Tibial nerve (tissue), 4 donors: ENCODE measurements at regions not wholly inside any gene's neighbourhood (a gene's known extent, or its start where the extent isn't known, plus 50 kb on each side); places are given as distances from the start of the nearest gene placed in this dataset.

Source experiments
- DNase-seq, 2 donors: peaks; one replicate each; pipeline ENCODE4 v3.0.0-alpha.2; 2019; ENCODE audit warnings: low spot score in 2 of 2
- H3K27ac ChIP-seq, 4 donors: fragments of 200-600 bp; sonication (generic) in 3 of 4; one replicate each; pipeline ENCODE4 v1.5.1; 2017 to 2019; ENCODE audit warnings: mild to moderate bottlenecking in 1 of 4
- H3K27me3 ChIP-seq, 2 donors: fragments of 200-600 bp; sonication (generic) in 1 of 2; one replicate each; pipeline versions ENCODE4 v1.5.1 to v1.6.0; 2017 to 2019
- H3K36me3 ChIP-seq, 3 donors: fragments of 200-600 bp; sonication (generic); one replicate each; pipeline ENCODE4 v1.5.1; 2018 to 2019
- H3K4me1 ChIP-seq, 4 donors: fragments of 200-600 bp; sonication (generic) in 3 of 4; one replicate each; pipeline ENCODE4 v1.5.1; 2017 to 2019
- H3K4me3 ChIP-seq, 4 donors: fragments of 200-600 bp; sonication (generic) in 3 of 4; one replicate each; pipeline ENCODE4 v1.5.1; 2017 to 2019; ENCODE audit warnings: mild to moderate bottlenecking in 1 of 4, moderate library complexity in 1 of 4
- H3K9me3 ChIP-seq, 4 donors: fragments of 200-600 bp; sonication (generic) in 3 of 4; one replicate each; pipeline ENCODE4 v1.5.1; 2017 to 2019
- CTCF ChIP-seq, 5 experiments: fragments of 200-600 bp in 3 of 5; fragments of 450-650 bp in 2 of 5; sonication (generic) in 3 of 5; IDR thresholded peaks; one replicate each; pipeline ENCODE4 v1.5.1; 2016 to 2019; ENCODE audit warnings: antibody characterized with exemption in 5 of 5, mild to moderate bottlenecking in 3 of 5, moderate library complexity in 2 of 5
- EP300 ChIP-seq, 2 donors: sonication (generic); formaldehyde crosslinking; IDR thresholded peaks; one replicate each; pipeline ENCODE4 v1.6.1; 2017; ENCODE audit warnings: antibody characterized with exemption in 2 of 2, mild to moderate bottlenecking in 1 of 2
- POLR2A ChIP-seq, 2 donors: fragments of 450-650 bp; IDR thresholded peaks; one replicate each; pipeline ENCODE4 v1.6.1; 2017; ENCODE audit warnings: antibody characterized with exemption in 2 of 2, mild to moderate bottlenecking in 2 of 2, moderate library complexity in 2 of 2
- WGBS, 2 donors: methylation state at CpG; one replicate each; pipeline ENCODE4 v1.1.5; 2018; 5-methylcytosine and 5-hydroxymethylcytosine counted together

DNA sequence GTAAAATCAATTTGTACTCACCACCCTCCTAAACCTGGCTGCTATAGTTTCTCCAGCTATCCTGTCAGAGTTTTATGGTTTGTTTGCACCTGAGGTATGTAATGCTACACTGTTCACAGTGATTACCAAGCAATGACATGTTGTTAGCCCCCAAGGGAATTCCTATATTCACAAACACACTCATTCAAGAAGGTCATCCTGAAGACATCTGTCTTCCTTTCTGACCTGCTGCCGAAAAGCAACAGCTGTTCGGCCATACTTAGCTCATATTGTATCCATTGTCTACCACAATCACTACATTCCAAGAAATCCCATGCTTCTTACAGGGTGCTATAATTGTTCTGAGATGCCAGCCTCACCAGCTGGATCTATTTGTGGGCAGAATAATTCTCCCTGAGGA, 160.1 kb upstream of the GYPA start:
- no peaks in the 10 kb centered on the region for H3K4me1 ChIP-seq
- H3K27me3 ChIP-seq: no peaks in the 10 kb centered on the region
- no peak for DNase-seq
- no peaks in the 10 kb centered on the region for H3K9me3 ChIP-seq
- H3K4me3 ChIP-seq: no peak overlapping the region
- no peak overlapping the region for H3K27ac ChIP-seq
- H3K36me3 ChIP-seq: no peaks in the 10 kb centered on the region
- WGBS, 2 donors: 69 to 75% methylated on average over 2 of the region's 2 CpGs
- TF ChIP-seq CTCF (IDR thresholded peaks at IDR 0.05) (no peak), POLR2A (IDR thresholded peaks at IDR 0.05) (no peak), EP300 (IDR thresholded peaks at IDR 0.05) (no peak)

- no peaks in the 10 kb centered on the region for H3K27me3 ChIP-seq
- H3K4me1 ChIP-seq: no peaks in the 10 kb centered on the region
- H3K4me3 ChIP-seq: no peak overlapping the region
- 82 to 83% methylated on average over 7 of the region's 7 CpGs for WGBS, 2 donors
- no peaks in the 10 kb centered on the region for H3K9me3 ChIP-seq
- DNase-seq: no peak
- H3K27ac ChIP-seq: no peak overlapping the region
- TF ChIP-seq EP300 (IDR thresholded peaks at IDR 0.05) (no peak), POLR2A (IDR thresholded peaks at IDR 0.05) (no peak), CTCF (IDR thresholded peaks at IDR 0.05) (no peak)
- no peaks in the 10 kb centered on the region for H3K36me3 ChIP-seq
Observed at GRCh38 chr4:144302704-144303536, 162.4 kb upstream of the GYPA start.

- WGBS, 2 donors: 70 to 85% methylated on average over 2 of the region's 2 CpGs
- H3K9me3 ChIP-seq: peaks cover 0 to 4% (median 0%) of the 10 kb centered on the region in 4 donors
- H3K27me3 ChIP-seq: no peaks in the 10 kb centered on the region
- no peak overlapping the region for H3K27ac ChIP-seq
- H3K36me3 ChIP-seq: no peaks in the 10 kb centered on the region
- H3K4me3 ChIP-seq: no peak overlapping the region
- TF ChIP-seq POLR2A (IDR thresholded peaks at IDR 0.05): no peak
- no peak for TF ChIP-seq EP300 (IDR thresholded peaks at IDR 0.05)
- no peak for TF ChIP-seq CTCF (IDR thresholded peaks at IDR 0.05)
- H3K4me1 ChIP-seq: no peaks in the 10 kb centered on the region
- no peak for DNase-seq
Observed at GRCh38 chr4:144304025-144304424, 163.5 kb upstream of the GYPA start.

DNA sequence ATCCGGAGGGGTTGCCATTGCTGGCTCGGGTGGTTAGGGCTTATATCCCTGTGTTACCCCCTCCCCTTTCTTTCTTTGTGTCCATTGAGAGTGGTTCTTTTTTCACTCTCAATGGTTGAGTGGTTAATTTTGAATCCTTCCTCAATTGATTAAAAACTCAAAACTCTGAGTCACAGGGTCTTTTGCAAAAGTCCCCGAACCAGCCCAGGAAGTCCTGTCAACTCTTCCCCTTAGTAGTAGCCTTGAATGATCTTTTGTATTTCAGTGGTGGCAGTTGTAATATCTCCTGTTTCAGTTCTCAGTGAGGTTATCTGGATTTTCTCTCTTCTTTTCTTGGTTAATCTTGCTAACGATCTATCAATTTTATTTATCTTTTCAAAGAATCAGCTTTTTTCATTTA, 170.0 kb upstream of the GYPA start:
- H3K27ac ChIP-seq: no peak overlapping the region
- TF ChIP-seq CTCF (IDR thresholded peaks at IDR 0.05): no peak
- no peak for TF ChIP-seq EP300 (IDR thresholded peaks at IDR 0.05)
- TF ChIP-seq POLR2A (IDR thresholded peaks at IDR 0.05): no peak
- no peak for DNase-seq
- H3K4me1 ChIP-seq: no peaks in the 10 kb centered on the region
- no peaks in the 10 kb centered on the region for H3K27me3 ChIP-seq
- WGBS, 2 donors: 80 to 88% methylated on average over 4 of the region's 4 CpGs
- no peaks in the 10 kb centered on the region for H3K36me3 ChIP-seq
- no peak overlapping the region for H3K4me3 ChIP-seq
- peaks cover 0 to 33% (median 0%) of the 10 kb centered on the region in 4 donors for H3K9me3 ChIP-seq

GRCh38 chr4:144313370-144313769, 172.9 kb upstream of the GYPA start:
- H3K9me3 ChIP-seq: peaks cover 0 to 40% (median 0%) of the 10 kb centered on the region in 4 donors
- no peak for DNase-seq
- H3K4me1 ChIP-seq: no peaks in the 10 kb centered on the region
- no peak overlapping the region for H3K4me3 ChIP-seq
- no peaks in the 10 kb centered on the region for H3K36me3 ChIP-seq
- TF ChIP-seq POLR2A (IDR thresholded peaks at IDR 0.05): no peak
- no peak for TF ChIP-seq CTCF (IDR thresholded peaks at IDR 0.05)
- TF ChIP-seq EP300 (IDR thresholded peaks at IDR 0.05): no peak
- no peaks in the 10 kb centered on the region for H3K27me3 ChIP-seq
- no peak overlapping the region for H3K27ac ChIP-seq
